ENCODE measurements at regions not wholly inside any gene's neighbourhood (a gene's known extent, or its start where the extent isn't known, plus 50 kb on each side); places are given as distances from the start of the nearest gene placed in this dataset.
A peak's percentile ranks its signal among the peaks of the same experiment; 100 is the strongest.
"Not testable (repeated sequence)": the region's sequence is repeated elsewhere in the genome, so short reads cannot be mapped to it uniquely, and the experiment has no call there.

GRCh38 chr5:68021916-68022315 is 193.6 kb upstream of the PIK3R1 start:
- H3K9ac ChIP-seq, result no peak overlapping the region
- H3K36me3 ChIP-seq, result no peaks in the 10 kb centered on the region
- H3K27ac ChIP-seq, result no peak overlapping the region
- no peaks in the 10 kb centered on the region for H3K27me3 ChIP-seq
- no peaks in the 10 kb centered on the region for H4K20me1 ChIP-seq
- H3K4me3 ChIP-seq, result no peak overlapping the region
- peaks cover 0 to 6% (median 0%) of the 10 kb centered on the region in 10 experiments; a peak in 2 of 20 replicates for H3K4me1 ChIP-seq
- no peak for TF ChIP-seq Cebpa-rat (IDR thresholded peaks at IDR 0.05)
- no peak overlapping the region for H3K4me2 ChIP-seq
- peaks cover 0 to 6% (median 0%) of the 10 kb centered on the region in 11 experiments; a peak in 7 of 22 replicates for H3K9me3 ChIP-seq (replicated peaks in 1 of 11)

GRCh38 chr5:68021227-68021626 is 194.3 kb upstream of the PIK3R1 start:
- Histone ChIP-seq H3K9ac (no peak overlapping the region), H3K27ac (no peak overlapping the region), H3K9me3 (replicated peaks in 1 of 11) (peaks cover 0 to 6% (median 0%) of the 10 kb centered on the region in 11 experiments; a peak in 7 of 22 replicates), H3K36me3 (no peaks in the 10 kb centered on the region), H3K4me1 (peaks cover 0 to 6% (median 0%) of the 10 kb centered on the region in 10 experiments; a peak in 2 of 20 replicates), H3K27me3 (no peaks in the 10 kb centered on the region), H3K4me3 (no peak overlapping the region), H3K4me2 (no peak overlapping the region), H4K20me1 (no peaks in the 10 kb centered on the region)
- no peak for TF ChIP-seq Cebpa-rat (IDR thresholded peaks at IDR 0.05)

- not testable (repeated sequence) for H4K20me1 ChIP-seq; H3K9me3 ChIP-seq (replicated peaks in 1 of 11); H3K9ac ChIP-seq; H3K4me2 ChIP-seq; H3K27ac ChIP-seq; H3K27me3 ChIP-seq; H3K4me3 ChIP-seq; H3K36me3 ChIP-seq; H3K4me1 ChIP-seq
Observed at GRCh38 chr5:68020461-68020969, 195.0 kb upstream of the PIK3R1 start.

GRCh38 chr5:68015381-68016302 is 199.9 kb upstream of the PIK3R1 start:
- Histone ChIP-seq H4K20me1 (no peaks in the 10 kb centered on the region), H3K9me3 (replicated peaks in 1 of 11) (peaks cover 0 to 6% (median 0%) of the 10 kb centered on the region in 11 experiments; a peak in 7 of 22 replicates), H3K9ac (no peak overlapping the region), H3K4me1 (peaks cover 0 to 9% (median 4%) of the 10 kb centered on the region in 10 experiments; a peak in 4 of 20 replicates), H3K27me3 (no peaks in the 10 kb centered on the region), H3K4me2 (0 out of 22 replicates have a peak overlapping the region, but pooled peaks of 1 of the 11 experiments have one; percentile 3), H3K36me3 (no peaks in the 10 kb centered on the region), H3K27ac (no peak overlapping the region), H3K4me3 (no peak overlapping the region)
- TF ChIP-seq Cebpa-rat (IDR thresholded peaks at IDR 0.05), result no peak

- TF ChIP-seq Cebpa-rat (IDR thresholded peaks at IDR 0.05), result no peak
- Histone ChIP-seq H3K4me1 (peaks cover 0 to 9% (median 4%) of the 10 kb centered on the region in 10 experiments; a peak in 4 of 20 replicates), H3K4me3 (no peak overlapping the region), H3K9ac (no peak overlapping the region), H3K9me3 (replicated peaks in 1 of 11) (no peaks in the 10 kb centered on the region), H3K27ac (no peak overlapping the region), H3K4me2 (no peak overlapping the region), H3K27me3 (no peaks in the 10 kb centered on the region), H3K36me3 (no peaks in the 10 kb centered on the region), H4K20me1 (no peaks in the 10 kb centered on the region)
Observed at GRCh38 chr5:68012831-68013230, 202.7 kb upstream of the PIK3R1 start.

GRCh38 chr5:68012429-68012828 is 203.1 kb upstream of the PIK3R1 start:
- no peak for TF ChIP-seq Cebpa-rat (IDR thresholded peaks at IDR 0.05)
- H3K9ac ChIP-seq, result no peak overlapping the region
- peaks cover 0 to 9% (median 4%) of the 10 kb centered on the region in 10 experiments; a peak in 4 of 20 replicates for H3K4me1 ChIP-seq
- H4K20me1 ChIP-seq, result no peaks in the 10 kb centered on the region
- no peaks in the 10 kb centered on the region for H3K27me3 ChIP-seq
- no peaks in the 10 kb centered on the region for H3K9me3 ChIP-seq (replicated peaks in 1 of 11)
- H3K27ac ChIP-seq, result no peak overlapping the region
- no peak overlapping the region for H3K4me3 ChIP-seq
- no peaks in the 10 kb centered on the region for H3K36me3 ChIP-seq
- H3K4me2 ChIP-seq, result peak overlapping the region in 1 of 11 experiments; percentile 15; a peak in 1 of 22 replicates

- no peak for TF ChIP-seq Cebpa-rat (IDR thresholded peaks at IDR 0.05)
Observed at GRCh38 chr5:68011801-68012200, 203.8 kb upstream of the PIK3R1 start.

GRCh38 chr5:68011259-68011760 is 204.2 kb upstream of the PIK3R1 start:
- peaks cover 0 to 9% (median 4%) of the 10 kb centered on the region in 10 experiments; a peak in 4 of 20 replicates for H3K4me1 ChIP-seq

More at GRCh38 chr5:68011801-68012200, 203.8 kb upstream of the PIK3R1 start:
- H3K4me3 ChIP-seq, result no peak overlapping the region
- no peaks in the 10 kb centered on the region for H3K9me3 ChIP-seq (replicated peaks in 1 of 11)
- peaks cover 0 to 9% (median 4%) of the 10 kb centered on the region in 10 experiments; a peak in 4 of 20 replicates for H3K4me1 ChIP-seq
- no peaks in the 10 kb centered on the region for H3K36me3 ChIP-seq
- no peak overlapping the region for H3K9ac ChIP-seq
- H4K20me1 ChIP-seq, result no peaks in the 10 kb centered on the region
- no peak overlapping the region for H3K27ac ChIP-seq
- H3K4me2 ChIP-seq, result peak overlapping the region in 1 of 11 experiments; percentile 15; a peak in 1 of 22 replicates
- no peaks in the 10 kb centered on the region for H3K27me3 ChIP-seq

GRCh38 chr5:68010740-68011139 is 204.8 kb upstream of the PIK3R1 start:
- H3K9me3 ChIP-seq (replicated peaks in 1 of 11), result no peaks in the 10 kb centered on the region
- H3K36me3 ChIP-seq, result no peaks in the 10 kb centered on the region
- H3K4me1 ChIP-seq, result peaks cover 0 to 9% (median 4%) of the 10 kb centered on the region in 10 experiments; a peak in 4 of 20 replicates
- no peak overlapping the region for H3K9ac ChIP-seq
- H3K4me3 ChIP-seq, result no peak overlapping the region
- H3K27me3 ChIP-seq, result no peaks in the 10 kb centered on the region
- H3K27ac ChIP-seq, result no peak overlapping the region
- H4K20me1 ChIP-seq, result no peaks in the 10 kb centered on the region
- TF ChIP-seq Cebpa-rat (IDR thresholded peaks at IDR 0.05), result no peak
- H3K4me2 ChIP-seq, result no peak overlapping the region

More at GRCh38 chr5:68011259-68011760, 204.2 kb upstream of the PIK3R1 start:
- no peaks in the 10 kb centered on the region for H3K36me3 ChIP-seq
- no peak overlapping the region for H3K27ac ChIP-seq
- H3K9ac ChIP-seq, result no peak overlapping the region
- no peak overlapping the region for H3K4me2 ChIP-seq
- H3K27me3 ChIP-seq, result no peaks in the 10 kb centered on the region
- no peaks in the 10 kb centered on the region for H4K20me1 ChIP-seq
- no peaks in the 10 kb centered on the region for H3K9me3 ChIP-seq (replicated peaks in 1 of 11)
- H3K4me3 ChIP-seq, result no peak overlapping the region
- TF ChIP-seq Cebpa-rat (IDR thresholded peaks at IDR 0.05), result no peak

All from BLaER1 treated with 17β-estradiol and CSF1 and Interleukin-3, amounts not matched to agents 10 nM and 100 nM (cell line).